ENCODE measurements at regions not wholly inside any gene's neighbourhood (a gene's known extent, or its start where the extent isn't known, plus 50 kb on each side); places are given as distances from the start of the nearest gene placed in this dataset.

- TF ChIP-seq CTCF (IDR thresholded peaks at IDR 0.05): no peak
- TF ChIP-seq POLR2A (IDR thresholded peaks at IDR 0.05): no peak
Observed at GRCh38 chr11:115924744-115925567, 420.7 kb upstream of the CADM1 start.
